Stimulated activated CD4-positive, alpha-beta T cell treated with anti-CD3 and anti-CD28 coated beads, Interleukin-1b, Interleukin-23, amount 100 ng/mL, for 48 hours (primary cell): ENCODE measurements at regions not wholly inside any gene's neighbourhood (a gene's known extent, or its start where the extent isn't known, plus 50 kb on each side); places are given as distances from the start of the nearest gene placed in this dataset.
"Not testable (repeated sequence)": the region's sequence is repeated elsewhere in the genome, so short reads cannot be mapped to it uniquely, and the experiment has no call there.

Experiments
- DNase-seq: peaks from one replicate; pipeline ENCODE4 v3.0.0-alpha.2; 2020

GRCh38 chr5:125054146-125054545 is 307.7 kb upstream of the ZNF608 start:
- no peak for DNase-seq

GRCh38 chr5:125056671-125057485 is 310.4 kb upstream of the ZNF608 start:
- no peak for DNase-seq

GRCh38 chr5:125057912-125058826 is 311.7 kb upstream of the ZNF608 start:
- no peak for DNase-seq

GRCh38 chr5:125059255-125060002 is 313.0 kb upstream of the ZNF608 start:
- DNase-seq: no peak

- DNase-seq: no peak
Measured at GRCh38 chr5:125061726-125062125, 315.3 kb upstream of the ZNF608 start.

GRCh38 chr5:125064621-125065438 is 318.4 kb upstream of the ZNF608 start:
- no peak for DNase-seq

GRCh38 chr5:125065741-125066140 is 319.3 kb upstream of the ZNF608 start:
- DNase-seq: no peak

- DNase-seq: no peak
Measured at GRCh38 chr5:125070961-125071360, 324.5 kb upstream of the ZNF608 start.

GRCh38 chr5:125073090-125073489 is 326.7 kb upstream of the ZNF608 start:
- DNase-seq: no peak

- DNase-seq: no peak
Measured at GRCh38 chr5:125075567-125075966, 329.1 kb upstream of the ZNF608 start.

- DNase-seq: not testable (repeated sequence)
Measured at GRCh38 chr5:125079028-125079427, 332.6 kb upstream of the ZNF608 start.

- DNase-seq: no peak
Measured at GRCh38 chr5:125081101-125081500, 334.7 kb upstream of the ZNF608 start.

- DNase-seq: no peak
Measured at GRCh38 chr5:125083981-125084380, 337.5 kb upstream of the ZNF608 start.

- DNase-seq: no peak
Measured at GRCh38 chr5:125085797-125086505, 339.5 kb upstream of the ZNF608 start.

GRCh38 chr5:125088522-125089105 is 342.2 kb upstream of the ZNF608 start:
- no peak for DNase-seq

GRCh38 chr5:125092138-125092537 is 345.7 kb upstream of the ZNF608 start:
- DNase-seq: not testable (repeated sequence)

GRCh38 chr5:125093776-125094175 is 347.3 kb upstream of the ZNF608 start:
- no peak for DNase-seq

- DNase-seq: no peak
Measured at GRCh38 chr5:125100342-125100741, 353.9 kb upstream of the ZNF608 start.

- no peak for DNase-seq
Measured at GRCh38 chr5:125100951-125101350, 354.5 kb upstream of the ZNF608 start.

GRCh38 chr5:125103459-125103858 is 357.0 kb upstream of the ZNF608 start:
- DNase-seq: no peak

GRCh38 chr5:125106271-125106670 is 359.8 kb upstream of the ZNF608 start:
- DNase-seq: no peak
